GM12878 (cell line): ENCODE measurements at regions not wholly inside any gene's neighbourhood (a gene's known extent, or its start where the extent isn't known, plus 50 kb on each side); places are given as distances from the start of the nearest gene placed in this dataset.

Experiments
- EED ChIP-seq: sonication (generic); IDR thresholded peaks from 2 replicates; pipeline ENCODE4 v1.6.1; 2016; ENCODE audit warnings: antibody characterized with exemption, low read depth
- ESRRA ChIP-seq: IDR thresholded peaks from 2 replicates; pipeline ENCODE4 v1.6.1; 2012; ENCODE audit warnings: mild to moderate bottlenecking, low read length, improper control_type of control experiment
- ETV6 ChIP-seq, 2 experiments: fragments of 450-650 bp in 1 of 2; IDR thresholded peaks in 1 of 2; conservative IDR thresholded peaks in 1 of 2; 2 replicates each; pipeline ENCODE4 v1.6.1; 2014; ENCODE audit warnings: antibody characterized with exemption in 1 of 2, borderline replicate concordance in 1 of 2, low read depth in 1 of 2, mild to moderate bottlenecking in 1 of 2, moderate library complexity in 1 of 2
- JUND ChIP-seq: IDR thresholded peaks from 2 replicates; pipeline ENCODE4 v1.6.1; 2012; ENCODE audit warnings: low read depth, mild to moderate bottlenecking, low read length, improper control_type of control experiment, moderate library complexity
- KAT2A ChIP-seq: conservative IDR thresholded peaks from 2 replicates; pipeline ENCODE4 v1.6.1; 2011; ENCODE audit warnings: low read depth, low read length; ENCODE audit not compliant: control insufficient read depth
- MYB ChIP-seq: fragments of 150-350 bp; IDR thresholded peaks from 2 replicates; pipeline ENCODE4 v1.6.1; 2014; ENCODE audit warnings: mild to moderate bottlenecking, low read depth, low read length, borderline replicate concordance
- MYC ChIP-seq: IDR thresholded peaks from 2 replicates; pipeline ENCODE4 v1.6.1; 2011; ENCODE audit warnings: mild to moderate bottlenecking, low read length, moderate library complexity, inconsistent platforms; ENCODE audit not compliant: insufficient read depth, insufficient replicate concordance, insufficient read length, severe bottlenecking
- NFYB ChIP-seq: IDR thresholded peaks from 2 replicates; pipeline ENCODE4 v1.6.1; 2011; ENCODE audit warnings: low read depth, mild to moderate bottlenecking, low read length, improper control_type of control experiment, moderate library complexity; ENCODE audit not compliant: insufficient read depth
- POLR2A ChIP-seq: IDR thresholded peaks from 2 replicates; pipeline ENCODE4 v1.6.1; 2011; ENCODE audit warnings: low read depth, mild to moderate bottlenecking, low read length
- ZNF207 ChIP-seq: fragments of 450-650 bp; IDR thresholded peaks from 2 replicates; pipeline ENCODE4 v1.6.1; 2014; ENCODE audit warnings: antibody characterized with exemption, mild to moderate bottlenecking, borderline replicate concordance
- TF ChIP-seq, protein P1 (sequence below): fragments of 450-650 bp; formaldehyde crosslinking; IDR thresholded peaks from 2 replicates; pipeline ENCODE4 v1.5.0; 2022; ENCODE audit warnings: mild to moderate bottlenecking, missing genetic modification characterization
- TF ChIP-seq, protein P2 (sequence below): fragments of 450-650 bp; IDR thresholded peaks from 2 replicates; pipeline ENCODE4 v1.6.1; 2017; ENCODE audit warnings: mild to moderate bottlenecking, low read depth, inconsistent platforms; ENCODE audit not compliant: poor library complexity, severe bottlenecking
- TF ChIP-seq, protein P3 (sequence below): fragments of 450-650 bp; IDR thresholded peaks from 2 replicates; pipeline ENCODE4 v1.6.1; 2018; ENCODE audit warnings: mild to moderate bottlenecking, low read depth, moderate library complexity; ENCODE audit not compliant: partially characterized antibody

DNA sequence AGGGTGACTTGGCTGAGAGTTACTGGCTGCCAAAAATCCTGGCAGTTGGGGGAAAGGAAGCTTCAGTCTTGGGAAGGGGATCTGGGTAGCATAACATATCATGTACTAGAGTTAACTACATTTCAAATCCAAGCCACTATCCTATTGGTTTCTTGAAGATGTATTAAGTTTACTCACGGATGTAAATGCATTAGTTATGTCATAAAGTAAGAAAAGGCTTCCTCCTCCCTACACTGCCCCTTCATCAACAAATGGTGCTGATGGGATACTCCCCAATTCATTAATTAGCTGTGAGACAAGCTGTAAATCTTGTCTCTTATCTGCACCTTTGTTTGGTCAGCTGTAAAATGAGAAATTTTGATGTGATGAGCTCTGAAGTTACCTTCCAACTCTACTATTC is 150.1 kb upstream of the SOX5 start (continued):
- TF ChIP-seq, protein P1, sequence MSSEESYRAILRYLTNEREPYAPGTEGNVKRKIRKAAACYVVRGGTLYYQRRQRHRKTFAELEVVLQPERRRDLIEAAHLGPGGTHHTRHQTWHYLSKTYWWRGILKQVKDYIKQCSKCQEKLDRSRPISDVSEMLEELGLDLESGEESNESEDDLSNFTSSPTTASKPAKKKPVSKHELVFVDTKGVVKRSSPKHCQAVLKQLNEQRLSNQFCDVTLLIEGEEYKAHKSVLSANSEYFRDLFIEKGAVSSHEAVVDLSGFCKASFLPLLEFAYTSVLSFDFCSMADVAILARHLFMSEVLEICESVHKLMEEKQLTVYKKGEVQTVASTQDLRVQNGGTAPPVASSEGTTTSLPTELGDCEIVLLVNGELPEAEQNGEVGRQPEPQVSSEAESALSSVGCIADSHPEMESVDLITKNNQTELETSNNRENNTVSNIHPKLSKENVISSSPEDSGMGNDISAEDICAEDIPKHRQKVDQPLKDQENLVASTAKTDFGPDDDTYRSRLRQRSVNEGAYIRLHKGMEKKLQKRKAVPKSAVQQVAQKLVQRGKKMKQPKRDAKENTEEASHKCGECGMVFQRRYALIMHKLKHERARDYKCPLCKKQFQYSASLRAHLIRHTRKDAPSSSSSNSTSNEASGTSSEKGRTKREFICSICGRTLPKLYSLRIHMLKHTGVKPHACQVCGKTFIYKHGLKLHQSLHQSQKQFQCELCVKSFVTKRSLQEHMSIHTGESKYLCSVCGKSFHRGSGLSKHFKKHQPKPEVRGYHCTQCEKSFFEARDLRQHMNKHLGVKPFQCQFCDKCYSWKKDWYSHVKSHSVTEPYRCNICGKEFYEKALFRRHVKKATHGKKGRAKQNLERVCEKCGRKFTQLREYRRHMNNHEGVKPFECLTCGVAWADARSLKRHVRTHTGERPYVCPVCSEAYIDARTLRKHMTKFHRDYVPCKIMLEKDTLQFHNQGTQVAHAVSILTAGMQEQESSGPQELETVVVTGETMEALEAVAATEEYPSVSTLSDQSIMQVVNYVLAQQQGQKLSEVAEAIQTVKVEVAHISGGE, result no peak
- no peak for TF ChIP-seq JUND
- no peak for TF ChIP-seq KAT2A
- no peak for TF ChIP-seq ETV6 (conservative IDR thresholded peaks at IDR 0.05 in 1 of 2, IDR thresholded peaks at IDR 0.05 in 1 of 2; ENCODE audit: borderline replicate concordance in 1 of 2, low read depth in 1 of 2)
- TF ChIP-seq MYC, result no peak
- TF ChIP-seq, protein P2, sequence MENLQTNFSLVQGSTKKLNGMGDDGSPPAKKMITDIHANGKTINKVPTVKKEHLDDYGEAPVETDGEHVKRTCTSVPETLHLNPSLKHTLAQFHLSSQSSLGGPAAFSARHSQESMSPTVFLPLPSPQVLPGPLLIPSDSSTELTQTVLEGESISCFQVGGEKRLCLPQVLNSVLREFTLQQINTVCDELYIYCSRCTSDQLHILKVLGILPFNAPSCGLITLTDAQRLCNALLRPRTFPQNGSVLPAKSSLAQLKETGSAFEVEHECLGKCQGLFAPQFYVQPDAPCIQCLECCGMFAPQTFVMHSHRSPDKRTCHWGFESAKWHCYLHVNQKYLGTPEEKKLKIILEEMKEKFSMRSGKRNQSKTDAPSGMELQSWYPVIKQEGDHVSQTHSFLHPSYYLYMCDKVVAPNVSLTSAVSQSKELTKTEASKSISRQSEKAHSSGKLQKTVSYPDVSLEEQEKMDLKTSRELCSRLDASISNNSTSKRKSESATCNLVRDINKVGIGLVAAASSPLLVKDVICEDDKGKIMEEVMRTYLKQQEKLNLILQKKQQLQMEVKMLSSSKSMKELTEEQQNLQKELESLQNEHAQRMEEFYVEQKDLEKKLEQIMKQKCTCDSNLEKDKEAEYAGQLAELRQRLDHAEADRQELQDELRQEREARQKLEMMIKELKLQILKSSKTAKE, result no peak
- TF ChIP-seq ESRRA, result no peak
- no peak for TF ChIP-seq POLR2A
- TF ChIP-seq MYB, result no peak
- TF ChIP-seq, protein P3, sequence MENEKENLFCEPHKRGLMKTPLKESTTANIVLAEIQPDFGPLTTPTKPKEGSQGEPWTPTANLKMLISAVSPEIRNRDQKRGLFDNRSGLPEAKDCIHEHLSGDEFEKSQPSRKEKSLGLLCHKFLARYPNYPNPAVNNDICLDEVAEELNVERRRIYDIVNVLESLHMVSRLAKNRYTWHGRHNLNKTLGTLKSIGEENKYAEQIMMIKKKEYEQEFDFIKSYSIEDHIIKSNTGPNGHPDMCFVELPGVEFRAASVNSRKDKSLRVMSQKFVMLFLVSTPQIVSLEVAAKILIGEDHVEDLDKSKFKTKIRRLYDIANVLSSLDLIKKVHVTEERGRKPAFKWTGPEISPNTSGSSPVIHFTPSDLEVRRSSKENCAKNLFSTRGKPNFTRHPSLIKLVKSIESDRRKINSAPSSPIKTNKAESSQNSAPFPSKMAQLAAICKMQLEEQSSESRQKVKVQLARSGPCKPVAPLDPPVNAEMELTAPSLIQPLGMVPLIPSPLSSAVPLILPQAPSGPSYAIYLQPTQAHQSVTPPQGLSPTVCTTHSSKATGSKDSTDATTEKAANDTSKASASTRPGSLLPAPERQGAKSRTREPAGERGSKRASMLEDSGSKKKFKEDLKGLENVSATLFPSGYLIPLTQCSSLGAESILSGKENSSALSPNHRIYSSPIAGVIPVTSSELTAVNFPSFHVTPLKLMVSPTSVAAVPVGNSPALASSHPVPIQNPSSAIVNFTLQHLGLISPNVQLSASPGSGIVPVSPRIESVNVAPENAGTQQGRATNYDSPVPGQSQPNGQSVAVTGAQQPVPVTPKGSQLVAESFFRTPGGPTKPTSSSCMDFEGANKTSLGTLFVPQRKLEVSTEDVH, result no peak
- no peak for TF ChIP-seq ZNF207
- no peak for TF ChIP-seq EED
- no peak for TF ChIP-seq NFYB
